H9 (cell line): ENCODE measurements at regions not wholly inside any gene's neighbourhood (a gene's known extent, or its start where the extent isn't known, plus 50 kb on each side); places are given as distances from the start of the nearest gene placed in this dataset.

Experiments used
- DNase-seq: peaks from one replicate; pipeline ENCODE4 v3.0.0-alpha.2; 2017
- H2AFZ ChIP-seq: one replicate; pipeline ENCODE4 v1.6.1; 2013; ENCODE audit warnings: mild to moderate bottlenecking, low read length, control low read depth, moderate library complexity
- H2AK5ac ChIP-seq: 2 replicates; pipeline ENCODE4 v1.6.1; 2013; ENCODE audit warnings: low read length, control low read depth, mixed read lengths; ENCODE audit not compliant: insufficient read length
- H2BK120ac ChIP-seq: one replicate; pipeline ENCODE4 v1.6.1; 2013; ENCODE audit warnings: low read depth, mild to moderate bottlenecking, low read length, control low read depth, inconsistent platforms; ENCODE audit not compliant: poor library complexity, severe bottlenecking
- H2BK12ac ChIP-seq: 2 replicates; pipeline ENCODE4 v1.6.1; 2013; ENCODE audit warnings: low read length, control low read depth, mixed read lengths, low read depth; ENCODE audit not compliant: insufficient read length
- H2BK15ac ChIP-seq: 2 replicates; pipeline ENCODE4 v1.6.1; 2013; ENCODE audit warnings: low read depth, low read length, control low read depth
- H2BK20ac ChIP-seq: one replicate; pipeline ENCODE4 v1.6.1; 2013; ENCODE audit warnings: low read depth, mild to moderate bottlenecking, low read length, control low read depth, inconsistent platforms; ENCODE audit not compliant: poor library complexity, severe bottlenecking
- H2BK5ac ChIP-seq: 2 replicates; pipeline ENCODE4 v1.6.1; 2013; ENCODE audit warnings: low read length, control low read depth, mixed read lengths; ENCODE audit not compliant: insufficient read length
- H3K14ac ChIP-seq: 2 replicates; pipeline ENCODE4 v1.6.1; 2013; ENCODE audit warnings: low read length, control low read depth; ENCODE audit not compliant: insufficient read depth
- H3K18ac ChIP-seq: 2 replicates; pipeline ENCODE4 v1.6.1; 2013; ENCODE audit warnings: low read depth, mild to moderate bottlenecking, mixed read lengths, low read length, control low read depth; ENCODE audit not compliant: insufficient read length
- H3K23ac ChIP-seq: 2 replicates; pipeline ENCODE4 v1.6.1; 2013; ENCODE audit warnings: low read length, control low read depth, mixed read lengths, low read depth; ENCODE audit not compliant: insufficient read length
- H3K23me2 ChIP-seq: 2 replicates; pipeline ENCODE4 v1.6.1; 2013; ENCODE audit warnings: low read depth, mild to moderate bottlenecking, mixed read lengths, low read length, control low read depth; ENCODE audit not compliant: insufficient read length, poor library complexity, severe bottlenecking
- H3K27ac ChIP-seq: 2 replicates; pipeline ENCODE4 v1.5.1; 2013; ENCODE audit warnings: low read length, control low read depth, mixed read lengths, low read depth; ENCODE audit not compliant: insufficient read length
- H3K27me3 ChIP-seq: 2 replicates; pipeline ENCODE4 v1.6.1; 2013; ENCODE audit warnings: low read length, control low read depth, inconsistent platforms; ENCODE audit not compliant: insufficient read depth
- H3K4ac ChIP-seq: 2 replicates; pipeline ENCODE4 v1.6.1; 2013; ENCODE audit warnings: low read depth, mild to moderate bottlenecking, control low read depth, inconsistent platforms, low read length, moderate library complexity
- H3K4me1 ChIP-seq: 2 replicates; pipeline ENCODE4 v1.6.1; 2013; ENCODE audit warnings: low read length, control low read depth, inconsistent platforms; ENCODE audit not compliant: insufficient read depth
- H3K4me2 ChIP-seq: 2 replicates; pipeline ENCODE4 v1.6.1; 2013; ENCODE audit warnings: low read length, control low read depth, mixed read lengths; ENCODE audit not compliant: insufficient read length, insufficient read depth
- H3K56ac ChIP-seq: 2 replicates; pipeline ENCODE4 v1.6.1; 2013; ENCODE audit warnings: low read depth, mild to moderate bottlenecking, mixed read lengths, low read length, control low read depth; ENCODE audit not compliant: insufficient read length
- H3K79me1 ChIP-seq: 2 replicates; pipeline ENCODE4 v1.6.1; 2013; ENCODE audit warnings: low read depth, mild to moderate bottlenecking, moderate library complexity, low read length, control low read depth, inconsistent platforms; ENCODE audit not compliant: insufficient read depth, poor library complexity, severe bottlenecking
- H3K79me2 ChIP-seq: 2 replicates; pipeline ENCODE4 v1.6.1; 2013; ENCODE audit warnings: low read length, control low read depth, inconsistent platforms; ENCODE audit not compliant: insufficient read depth
- H3K9ac ChIP-seq: 2 replicates; pipeline ENCODE4 v1.6.1; 2013; ENCODE audit warnings: low read length, control low read depth, mixed read lengths; ENCODE audit not compliant: insufficient read length; ENCODE audit errors: extremely low read depth
- H3K9me3 ChIP-seq: one replicate; pipeline ENCODE4 v1.6.1; 2013; ENCODE audit warnings: low read depth, low read length, inconsistent platforms; ENCODE audit not compliant: control insufficient read depth
- H3T11ph ChIP-seq: one replicate; pipeline ENCODE4 v1.6.1; 2013; ENCODE audit warnings: mild to moderate bottlenecking, low read length, control low read depth, inconsistent platforms
- H4K20me1 ChIP-seq: one replicate; pipeline ENCODE4 v1.6.1; 2013; ENCODE audit not compliant: control insufficient read depth, insufficient read length, insufficient read depth
- H4K5ac ChIP-seq: 2 replicates; pipeline ENCODE4 v1.6.1; 2013; ENCODE audit warnings: low read depth, mild to moderate bottlenecking, mixed read lengths, low read length, control low read depth; ENCODE audit not compliant: insufficient read length
- H4K8ac ChIP-seq: replicated peaks from 2 replicates; pipeline ENCODE4 v1.6.1; 2013; ENCODE audit warnings: low read length, control low read depth, mixed read lengths, low read depth; ENCODE audit not compliant: insufficient read length
- H4K91ac ChIP-seq: 2 replicates; pipeline ENCODE4 v1.6.1; 2013; ENCODE audit warnings: low read depth, mild to moderate bottlenecking, moderate library complexity, mixed read lengths, low read length, control low read depth; ENCODE audit not compliant: insufficient read length
- H3K27ac Mint-ChIP-seq, 3 experiments: 2 replicates in 2 of 3; 3 replicates in 1 of 3; pipeline ENCODE4 v1.8.0; 2020 to 2021; ENCODE audit warnings: mixed read lengths in 3 of 3, mild to moderate bottlenecking in 1 of 3, moderate library complexity in 1 of 3
- H3K27me3 Mint-ChIP-seq: 2 replicates; pipeline ENCODE4 v1.8.0; 2021; ENCODE audit warnings: low read depth, mild to moderate bottlenecking, moderate library complexity, mixed read lengths
- H3K36me3 Mint-ChIP-seq, 3 experiments: 2 replicates in 2 of 3; 3 replicates in 1 of 3; pipeline ENCODE4 v1.8.0; 2020 to 2021; ENCODE audit warnings: low read depth in 3 of 3, mixed read lengths in 3 of 3; ENCODE audit not compliant: insufficient read depth in 1 of 3
- H3K4me1 Mint-ChIP-seq, 2 experiments: 2 replicates each; pipeline ENCODE4 v1.8.0; 2020; ENCODE audit warnings: mixed read lengths in 2 of 2
- H3K4me3 Mint-ChIP-seq, 2 experiments: 2 replicates in 1 of 2; 3 replicates in 1 of 2; pipeline ENCODE4 v1.8.0; 2020 to 2021; ENCODE audit warnings: mild to moderate bottlenecking in 2 of 2, mixed read lengths in 2 of 2, moderate library complexity in 1 of 2
- H3K9me3 Mint-ChIP-seq, 2 experiments: 2 replicates in 1 of 2; 3 replicates in 1 of 2; pipeline ENCODE4 v1.8.0; 2020; ENCODE audit warnings: mild to moderate bottlenecking in 2 of 2, mixed read lengths in 2 of 2, moderate library complexity in 1 of 2
- CTCF ChIP-seq: fragments of 200-600 bp; sonication (generic); conservative IDR thresholded peaks from 3 replicates; pipeline ENCODE4 v1.8.0; 2021; ENCODE audit warnings: antibody characterized with exemption, mild to moderate bottlenecking
- WGBS: extraction: QIAGEN DNeasy Blood & Tissue Kit; methylation state at CpG from one replicate; pipeline ENCODE4 v1.1.7; 2013; ENCODE audit warnings: missing lambda C conversion rate, low lambda C conversion rate, mixed read lengths; ENCODE audit not compliant: insufficient read length; ENCODE audit errors: extremely low coverage; 5-methylcytosine and 5-hydroxymethylcytosine counted together

- no peak overlapping the region for H4K5ac ChIP-seq
- no peak overlapping the region for H3K56ac ChIP-seq
- no peak overlapping the region for H3K18ac ChIP-seq
- 0 out of 4 replicates have a peak, but pooled peaks cover 0 to under 1% of the 10 kb centered on the region in 2 experiments for H3K4me1 Mint-ChIP-seq
- no peak for TF ChIP-seq CTCF
- no peaks in the 10 kb centered on the region for H3K9me3 ChIP-seq
- no peaks in the 10 kb centered on the region for H4K20me1 ChIP-seq
- H2BK5ac ChIP-seq, result no peak overlapping the region
- DNase-seq, result no peak
- no peak overlapping the region for H3K27ac Mint-ChIP-seq
- no peaks in the 10 kb centered on the region for H3K79me2 ChIP-seq
- no peaks in the 10 kb centered on the region for H3K4me1 ChIP-seq
- H2BK120ac ChIP-seq, result no peak overlapping the region
- H2AK5ac ChIP-seq, result no peak overlapping the region
- H3K9ac ChIP-seq, result no peak overlapping the region
- no peaks in the 10 kb centered on the region for H3K23me2 ChIP-seq
- no peak overlapping the region for H3K4me3 Mint-ChIP-seq
- WGBS, result no CpG with 5 or more reads among the region's 4 CpGs
- H2BK12ac ChIP-seq, result no peak overlapping the region
- H3K4me2 ChIP-seq, result no peak overlapping the region
- no peak overlapping the region for H4K8ac ChIP-seq
- no peak overlapping the region for H4K91ac ChIP-seq
- no peak overlapping the region for H2BK20ac ChIP-seq
- no peak overlapping the region for H3K4ac ChIP-seq
- H3K27ac ChIP-seq, result no peak overlapping the region
- peaks cover 5% of the 10 kb centered on the region for H3K27me3 Mint-ChIP-seq
- no peaks in the 10 kb centered on the region for H3K27me3 ChIP-seq
- no peak overlapping the region for H3T11ph ChIP-seq
- H3K9me3 Mint-ChIP-seq, result peaks cover 22 to 23% of the 10 kb centered on the region in 2 experiments
- H3K14ac ChIP-seq, result no peak overlapping the region
- no peak overlapping the region for H2BK15ac ChIP-seq
- no peaks in the 10 kb centered on the region for H3K79me1 ChIP-seq
- H3K23ac ChIP-seq, result no peak overlapping the region
- no peak overlapping the region for H2AFZ ChIP-seq
- H3K36me3 Mint-ChIP-seq, result peaks cover 2 to 6% (median 4%) of the 10 kb centered on the region in 3 experiments; a peak in 4 of 7 replicates
Observed at GRCh38 chr10:43986374-43986773, 337.7 kb upstream of the ZNF32 start.
